OCI-LY7 (cell line): ENCODE measurements at regions not wholly inside any gene's neighbourhood (a gene's known extent, or its start where the extent isn't known, plus 50 kb on each side); places are given as distances from the start of the nearest gene placed in this dataset.

ENCODE experiments used
- EZH2phosphoT487 ChIP-seq: fragments of 200-600 bp; sonication (generic); IDR thresholded peaks from 2 replicates; pipeline ENCODE4 v1.6.1; 2018; ENCODE audit warnings: low read depth, borderline replicate concordance, mild to moderate bottlenecking, mixed run types, antibody characterized with exemption, low read length, moderate library complexity, mixed read lengths
- TF ChIP-seq, protein P1 (sequence below): fragments of 200-600 bp; sonication (generic); conservative IDR thresholded peaks from 2 replicates; pipeline ENCODE4 v1.5.1; 2014; ENCODE audit warnings: mild to moderate bottlenecking, antibody characterized with exemption, low read length, moderate library complexity, mixed read lengths

DNA sequence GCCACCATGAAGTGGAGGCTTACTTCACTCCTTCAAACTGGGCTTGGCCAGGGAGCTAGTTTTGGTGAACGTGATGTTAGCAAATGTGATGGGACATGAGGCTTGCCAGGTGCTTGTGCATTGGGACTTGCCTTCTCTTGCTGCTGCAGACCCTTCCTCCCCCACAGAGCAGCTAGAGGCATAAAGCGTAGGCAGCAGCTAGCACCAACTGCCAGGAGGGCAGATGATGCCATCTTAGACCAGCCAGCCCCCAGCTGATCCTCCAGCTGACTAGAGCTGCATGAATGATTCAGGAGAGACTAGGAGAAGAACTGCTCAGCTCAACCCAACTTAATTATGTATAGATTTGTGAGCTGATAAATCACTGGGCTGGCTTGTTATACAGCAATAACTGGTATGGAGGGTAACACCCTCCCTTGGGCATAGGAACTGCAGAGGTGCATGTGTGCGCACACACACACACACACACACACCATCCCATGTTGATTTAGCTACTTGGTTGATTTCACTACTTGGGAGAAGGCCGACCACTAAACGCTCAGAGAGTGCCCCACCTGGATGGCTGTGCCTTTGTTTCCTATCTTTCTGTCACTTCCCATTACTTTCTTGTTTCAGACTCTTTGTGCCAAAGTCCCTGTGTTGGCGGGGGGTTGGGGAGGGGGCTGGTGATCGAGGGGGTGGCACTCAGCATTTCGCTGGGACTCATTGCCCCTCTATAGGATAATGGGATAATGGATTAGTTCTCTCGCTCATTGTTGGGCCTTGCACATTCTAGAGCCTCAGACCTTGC is 202.8 kb downstream of the ADAMTS15 start:
- TF ChIP-seq, protein P1, sequence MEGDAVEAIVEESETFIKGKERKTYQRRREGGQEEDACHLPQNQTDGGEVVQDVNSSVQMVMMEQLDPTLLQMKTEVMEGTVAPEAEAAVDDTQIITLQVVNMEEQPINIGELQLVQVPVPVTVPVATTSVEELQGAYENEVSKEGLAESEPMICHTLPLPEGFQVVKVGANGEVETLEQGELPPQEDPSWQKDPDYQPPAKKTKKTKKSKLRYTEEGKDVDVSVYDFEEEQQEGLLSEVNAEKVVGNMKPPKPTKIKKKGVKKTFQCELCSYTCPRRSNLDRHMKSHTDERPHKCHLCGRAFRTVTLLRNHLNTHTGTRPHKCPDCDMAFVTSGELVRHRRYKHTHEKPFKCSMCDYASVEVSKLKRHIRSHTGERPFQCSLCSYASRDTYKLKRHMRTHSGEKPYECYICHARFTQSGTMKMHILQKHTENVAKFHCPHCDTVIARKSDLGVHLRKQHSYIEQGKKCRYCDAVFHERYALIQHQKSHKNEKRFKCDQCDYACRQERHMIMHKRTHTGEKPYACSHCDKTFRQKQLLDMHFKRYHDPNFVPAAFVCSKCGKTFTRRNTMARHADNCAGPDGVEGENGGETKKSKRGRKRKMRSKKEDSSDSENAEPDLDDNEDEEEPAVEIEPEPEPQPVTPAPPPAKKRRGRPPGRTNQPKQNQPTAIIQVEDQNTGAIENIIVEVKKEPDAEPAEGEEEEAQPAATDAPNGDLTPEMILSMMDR, result no peak
- no peak for TF ChIP-seq EZH2phosphoT487
